ENCODE measurements at regions not wholly inside any gene's neighbourhood (a gene's known extent, or its start where the extent isn't known, plus 50 kb on each side); places are given as distances from the start of the nearest gene placed in this dataset.

DNA sequence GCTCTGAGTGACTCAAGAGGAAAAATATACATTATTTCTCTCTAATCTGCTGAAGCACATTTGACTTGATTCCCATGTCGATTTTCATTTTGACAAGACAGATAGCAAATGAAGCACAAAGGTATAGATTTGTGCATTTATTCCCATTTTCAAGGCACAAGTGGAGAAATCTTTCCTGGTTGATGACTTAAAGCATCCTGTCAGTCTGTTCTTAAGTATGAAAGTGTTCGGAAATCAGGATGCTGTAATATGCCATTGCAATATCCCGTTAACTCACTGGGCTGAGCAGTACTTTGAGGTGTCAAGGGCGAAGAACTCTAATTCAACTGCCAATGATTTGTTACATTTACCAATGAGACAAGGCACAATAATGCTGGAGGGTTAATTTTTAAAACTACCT, 185.2 kb upstream of the LRP1B start:
- Histone ChIP-seq H3K9me3 (replicated peaks) (peaks cover 7% of the 10 kb centered on the region), H3K27me3 (ENCODE audit: low read depth) (no peaks in the 10 kb centered on the region), H3K4me3 (no peak overlapping the region), H3K36me3 (no peaks in the 10 kb centered on the region), H3K4me1 (no peaks in the 10 kb centered on the region), H3K27ac (replicated peaks) (no peak overlapping the region)
- intact Hi-C loops (cut with micrococcal nuclease), result no loop called here
- DNase-seq, result no peak
- TF ChIP-seq, protein P1, sequence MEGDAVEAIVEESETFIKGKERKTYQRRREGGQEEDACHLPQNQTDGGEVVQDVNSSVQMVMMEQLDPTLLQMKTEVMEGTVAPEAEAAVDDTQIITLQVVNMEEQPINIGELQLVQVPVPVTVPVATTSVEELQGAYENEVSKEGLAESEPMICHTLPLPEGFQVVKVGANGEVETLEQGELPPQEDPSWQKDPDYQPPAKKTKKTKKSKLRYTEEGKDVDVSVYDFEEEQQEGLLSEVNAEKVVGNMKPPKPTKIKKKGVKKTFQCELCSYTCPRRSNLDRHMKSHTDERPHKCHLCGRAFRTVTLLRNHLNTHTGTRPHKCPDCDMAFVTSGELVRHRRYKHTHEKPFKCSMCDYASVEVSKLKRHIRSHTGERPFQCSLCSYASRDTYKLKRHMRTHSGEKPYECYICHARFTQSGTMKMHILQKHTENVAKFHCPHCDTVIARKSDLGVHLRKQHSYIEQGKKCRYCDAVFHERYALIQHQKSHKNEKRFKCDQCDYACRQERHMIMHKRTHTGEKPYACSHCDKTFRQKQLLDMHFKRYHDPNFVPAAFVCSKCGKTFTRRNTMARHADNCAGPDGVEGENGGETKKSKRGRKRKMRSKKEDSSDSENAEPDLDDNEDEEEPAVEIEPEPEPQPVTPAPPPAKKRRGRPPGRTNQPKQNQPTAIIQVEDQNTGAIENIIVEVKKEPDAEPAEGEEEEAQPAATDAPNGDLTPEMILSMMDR (IDR thresholded peaks at IDR 0.05; ENCODE audit: borderline replicate concordance), result no peak

DNA sequence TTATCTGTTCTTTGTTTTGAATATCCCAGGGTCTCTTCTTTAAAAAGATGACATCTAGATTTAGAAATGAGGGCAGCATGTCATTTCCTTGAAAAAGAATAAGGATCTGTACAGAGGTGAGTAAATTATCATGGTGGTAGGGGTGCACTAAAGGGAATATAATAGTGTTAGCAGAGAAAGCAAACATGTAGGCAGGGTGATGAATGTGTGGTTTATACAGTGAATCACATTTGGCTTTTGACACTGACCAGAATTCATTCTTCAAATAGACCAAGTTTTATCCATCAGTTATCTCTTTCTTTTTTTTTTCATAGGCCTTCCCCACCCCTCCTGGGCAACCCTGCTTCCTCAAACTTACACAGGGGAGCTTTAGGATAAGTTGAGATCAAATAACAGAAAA, 184.5 kb upstream of the LRP1B start:
- H3K27me3 ChIP-seq (ENCODE audit: low read depth), result no peaks in the 10 kb centered on the region
- H3K27ac ChIP-seq (replicated peaks), result no peak overlapping the region
- H3K9me3 ChIP-seq (replicated peaks), result peaks cover 14% of the 10 kb centered on the region
- no peaks in the 10 kb centered on the region for H3K36me3 ChIP-seq
- no peak overlapping the region for H3K4me3 ChIP-seq
- intact Hi-C loops (cut with micrococcal nuclease), result no loop called here
- H3K4me1 ChIP-seq, result no peaks in the 10 kb centered on the region
- TF ChIP-seq, protein P1 (IDR thresholded peaks at IDR 0.05; ENCODE audit: borderline replicate concordance), result no peak
- DNase-seq, result no peak

DNA sequence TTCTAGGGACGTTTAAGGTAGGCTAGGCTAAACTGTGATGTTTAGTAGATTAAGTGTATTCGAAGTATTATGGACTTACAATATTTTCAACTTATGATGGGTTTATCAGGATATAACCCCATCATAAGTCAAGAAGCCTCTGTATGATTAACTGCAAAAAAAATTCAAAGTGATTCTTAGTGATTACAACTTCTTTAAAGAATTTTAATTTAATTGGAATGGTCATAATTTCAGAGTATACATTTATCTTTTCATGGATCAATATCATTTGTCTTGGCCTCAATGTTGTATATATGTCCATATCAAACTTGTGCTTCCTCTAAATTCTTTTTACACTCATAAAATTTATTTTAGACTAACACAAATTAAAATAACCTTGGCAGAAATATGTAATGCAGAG, 183.3 kb upstream of the LRP1B start:
- TF ChIP-seq, protein P1 (IDR thresholded peaks at IDR 0.05; ENCODE audit: borderline replicate concordance), result no peak
- H3K4me1 ChIP-seq, result no peaks in the 10 kb centered on the region
- H3K36me3 ChIP-seq, result no peaks in the 10 kb centered on the region
- H3K27me3 ChIP-seq (ENCODE audit: low read depth), result no peaks in the 10 kb centered on the region
- intact Hi-C loops (cut with micrococcal nuclease), result no loop called here
- DNase-seq, result no peak
- no peak overlapping the region for H3K27ac ChIP-seq (replicated peaks)
- no peak overlapping the region for H3K4me3 ChIP-seq
- peaks cover 22% of the 10 kb centered on the region for H3K9me3 ChIP-seq (replicated peaks)

DNA sequence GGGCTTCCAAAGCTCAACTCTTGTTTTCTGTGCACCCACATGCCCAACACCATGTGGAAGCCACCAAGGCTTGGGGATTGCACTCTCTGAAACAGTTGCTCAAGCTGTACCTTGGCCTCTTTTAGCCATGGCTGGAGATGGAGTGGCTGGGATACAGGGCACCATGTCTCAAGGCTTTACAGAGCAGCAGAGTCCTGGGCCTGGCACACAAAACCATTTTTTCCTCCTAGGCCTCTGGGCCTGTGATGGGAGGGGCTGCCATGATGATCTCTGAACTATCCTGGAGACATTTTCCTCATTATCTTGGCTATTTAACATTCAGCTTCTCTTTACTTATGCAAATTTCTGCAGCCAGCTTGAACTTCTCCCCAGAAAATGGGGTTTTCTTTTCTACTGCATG, 179.7 kb upstream of the LRP1B start:
- no peak overlapping the region for H3K4me3 ChIP-seq
- no peak overlapping the region for H3K27ac ChIP-seq (replicated peaks)
- no peaks in the 10 kb centered on the region for H3K4me1 ChIP-seq
- peaks cover 27% of the 10 kb centered on the region for H3K9me3 ChIP-seq (replicated peaks)
- intact Hi-C loops (cut with micrococcal nuclease), result no loop called here
- DNase-seq, result no peak
- H3K36me3 ChIP-seq, result no peaks in the 10 kb centered on the region
- H3K27me3 ChIP-seq (ENCODE audit: low read depth), result no peaks in the 10 kb centered on the region
- TF ChIP-seq, protein P1 (IDR thresholded peaks at IDR 0.05; ENCODE audit: borderline replicate concordance), result no peak

DNA sequence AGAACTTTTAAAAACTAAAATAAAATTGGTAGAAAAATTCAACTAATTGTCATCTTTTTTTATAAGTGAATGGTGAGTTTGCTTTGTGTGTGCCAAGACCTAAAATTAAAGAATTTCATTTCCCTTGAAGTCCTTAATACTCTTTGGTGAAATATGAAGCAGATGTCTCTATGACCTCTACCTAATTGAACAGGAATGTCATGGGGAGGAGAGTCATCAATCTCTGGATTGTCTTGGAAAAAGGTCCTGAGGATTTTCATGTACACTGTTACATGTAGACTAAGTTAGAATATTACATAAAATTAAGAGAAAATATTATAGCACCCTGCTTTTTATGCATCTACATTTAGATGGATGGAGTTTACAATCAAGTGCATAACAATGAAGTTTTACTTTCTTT, 177.9 kb upstream of the LRP1B start:
- intact Hi-C loops (cut with micrococcal nuclease), result no loop called here
- H3K27me3 ChIP-seq (ENCODE audit: low read depth), result no peaks in the 10 kb centered on the region
- peaks cover 27% of the 10 kb centered on the region for H3K9me3 ChIP-seq (replicated peaks)
- TF ChIP-seq, protein P1 (IDR thresholded peaks at IDR 0.05; ENCODE audit: borderline replicate concordance), result no peak
- H3K27ac ChIP-seq (replicated peaks), result no peak overlapping the region
- H3K36me3 ChIP-seq, result no peaks in the 10 kb centered on the region
- no peak for DNase-seq
- H3K4me3 ChIP-seq, result no peak overlapping the region
- H3K4me1 ChIP-seq, result no peaks in the 10 kb centered on the region

DNA sequence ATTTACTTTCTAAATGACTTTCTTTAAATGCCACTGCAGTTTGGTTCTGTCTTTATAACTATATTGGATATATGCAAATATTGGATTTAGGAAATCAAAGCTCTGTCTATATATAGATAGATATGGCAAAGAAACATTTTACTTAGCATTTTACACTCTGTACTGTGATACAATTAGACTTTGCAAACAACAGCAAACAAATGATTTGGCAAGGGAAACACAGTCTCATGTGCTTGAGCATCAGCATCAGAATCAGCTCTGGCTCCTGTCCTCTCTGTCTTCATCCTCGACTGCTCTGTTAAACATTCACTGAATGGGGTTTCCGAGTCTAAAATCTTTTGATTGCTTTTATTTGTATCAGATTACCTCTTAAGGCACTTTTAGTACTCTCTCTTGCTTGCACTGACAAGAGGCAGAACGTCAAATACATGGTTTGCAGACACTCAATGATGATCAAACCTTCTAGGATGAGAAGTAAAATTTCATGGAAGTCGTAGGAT, 176.8 kb upstream of the LRP1B start:
- Histone ChIP-seq H3K27me3 (ENCODE audit: low read depth) (no peaks in the 10 kb centered on the region), H3K36me3 (no peaks in the 10 kb centered on the region), H3K27ac (replicated peaks) (no peak overlapping the region), H3K4me3 (no peak overlapping the region), H3K9me3 (replicated peaks) (peaks cover 27% of the 10 kb centered on the region), H3K4me1 (no peaks in the 10 kb centered on the region)
- intact Hi-C loops (cut with micrococcal nuclease), result no loop called here
- TF ChIP-seq, protein P1 (IDR thresholded peaks at IDR 0.05; ENCODE audit: borderline replicate concordance), result no peak
- DNase-seq, result no peak

All from left ventricle myocardium inferior (tissue), 1 donor.